ENCODE measurements at regions not wholly inside any gene's neighbourhood (a gene's known extent, or its start where the extent isn't known, plus 50 kb on each side); places are given as distances from the start of the nearest gene placed in this dataset.
"Not testable (repeated sequence)": the region's sequence is repeated elsewhere in the genome, so short reads cannot be mapped to it uniquely, and the experiment has no call there.

DNA sequence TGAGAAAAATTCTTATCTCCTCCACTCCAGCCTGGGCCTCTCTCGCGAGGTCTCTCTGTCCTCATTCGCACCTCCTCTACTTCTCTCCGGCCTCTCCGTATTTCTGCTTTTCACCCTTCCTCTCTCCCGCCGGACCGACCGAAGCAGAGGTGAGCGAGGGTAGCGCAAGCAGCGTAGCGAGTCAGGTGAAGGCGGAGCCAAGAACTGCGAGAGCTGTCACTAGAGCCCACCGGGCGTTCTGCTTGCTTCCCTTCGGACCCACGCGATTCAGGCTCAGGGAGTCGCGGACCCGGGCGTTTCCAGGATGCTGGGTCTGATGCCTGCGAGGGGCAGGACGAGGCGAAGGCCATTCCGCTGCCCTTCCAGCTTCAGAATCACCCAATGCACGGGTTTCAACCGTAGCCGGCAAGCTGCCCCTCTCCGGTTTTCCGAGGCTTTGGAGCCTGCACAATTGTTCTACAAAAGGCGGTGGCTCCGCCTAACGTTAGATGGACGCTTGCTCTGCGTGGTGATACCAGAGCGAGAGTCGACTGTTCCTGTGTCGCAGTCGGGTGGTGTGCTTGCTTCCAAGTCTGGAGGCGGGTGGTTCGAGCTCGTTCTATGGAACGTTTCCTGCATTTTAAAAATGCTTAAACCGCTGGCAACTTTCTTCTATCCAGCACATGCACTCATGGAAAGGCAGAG lies 310.2 kb downstream of the FAM72C start:
- TF ChIP-seq, protein P1, sequence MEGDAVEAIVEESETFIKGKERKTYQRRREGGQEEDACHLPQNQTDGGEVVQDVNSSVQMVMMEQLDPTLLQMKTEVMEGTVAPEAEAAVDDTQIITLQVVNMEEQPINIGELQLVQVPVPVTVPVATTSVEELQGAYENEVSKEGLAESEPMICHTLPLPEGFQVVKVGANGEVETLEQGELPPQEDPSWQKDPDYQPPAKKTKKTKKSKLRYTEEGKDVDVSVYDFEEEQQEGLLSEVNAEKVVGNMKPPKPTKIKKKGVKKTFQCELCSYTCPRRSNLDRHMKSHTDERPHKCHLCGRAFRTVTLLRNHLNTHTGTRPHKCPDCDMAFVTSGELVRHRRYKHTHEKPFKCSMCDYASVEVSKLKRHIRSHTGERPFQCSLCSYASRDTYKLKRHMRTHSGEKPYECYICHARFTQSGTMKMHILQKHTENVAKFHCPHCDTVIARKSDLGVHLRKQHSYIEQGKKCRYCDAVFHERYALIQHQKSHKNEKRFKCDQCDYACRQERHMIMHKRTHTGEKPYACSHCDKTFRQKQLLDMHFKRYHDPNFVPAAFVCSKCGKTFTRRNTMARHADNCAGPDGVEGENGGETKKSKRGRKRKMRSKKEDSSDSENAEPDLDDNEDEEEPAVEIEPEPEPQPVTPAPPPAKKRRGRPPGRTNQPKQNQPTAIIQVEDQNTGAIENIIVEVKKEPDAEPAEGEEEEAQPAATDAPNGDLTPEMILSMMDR (IDR thresholded peaks at IDR 0.05; ENCODE audit: extremely low read depth, insufficient read depth, missing control alignments): no peak
- in situ Hi-C loops (cut with MboI; ENCODE audit: low pct_unique_long_range_greater_than_20kb, low sequenced_read_pairs, unreplicated experiment): no loop called here
- no peak for DNase-seq (ENCODE audit: low spot score)

DNA sequence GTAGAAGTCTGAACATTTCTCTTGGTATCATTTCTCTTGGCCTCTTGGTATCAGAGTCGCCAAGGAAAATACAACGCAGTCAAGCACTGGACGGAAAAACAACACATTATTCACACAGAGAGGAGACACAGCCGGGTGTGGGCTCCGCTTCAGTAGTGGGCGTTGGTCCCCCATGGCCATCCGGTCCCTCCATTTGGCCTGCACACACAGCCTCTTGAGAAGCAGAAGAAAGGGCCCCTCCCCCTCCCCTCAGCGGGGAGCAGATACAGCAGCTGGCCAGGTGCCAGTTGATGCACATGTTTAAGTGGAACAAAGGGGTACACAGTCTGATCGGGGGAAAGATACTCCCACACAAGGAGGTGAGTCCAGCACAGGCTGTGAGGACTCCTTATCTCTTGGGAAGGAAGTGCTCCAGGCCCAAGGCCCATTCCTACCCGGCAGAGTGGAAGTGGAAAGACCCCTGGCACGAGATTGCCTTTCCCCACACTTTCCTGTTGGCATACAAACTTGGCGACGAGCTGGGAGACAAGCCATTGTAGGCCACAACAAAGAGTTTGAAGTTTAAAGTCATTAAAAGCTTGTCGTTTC lies 311.3 kb downstream of the FAM72C start:
- TF ChIP-seq, protein P1 (IDR thresholded peaks at IDR 0.05; ENCODE audit: extremely low read depth, insufficient read depth, missing control alignments): no peak
- no peak for DNase-seq (ENCODE audit: low spot score)
- in situ Hi-C loops (cut with MboI; ENCODE audit: low pct_unique_long_range_greater_than_20kb, low sequenced_read_pairs, unreplicated experiment): no loop called here

DNA sequence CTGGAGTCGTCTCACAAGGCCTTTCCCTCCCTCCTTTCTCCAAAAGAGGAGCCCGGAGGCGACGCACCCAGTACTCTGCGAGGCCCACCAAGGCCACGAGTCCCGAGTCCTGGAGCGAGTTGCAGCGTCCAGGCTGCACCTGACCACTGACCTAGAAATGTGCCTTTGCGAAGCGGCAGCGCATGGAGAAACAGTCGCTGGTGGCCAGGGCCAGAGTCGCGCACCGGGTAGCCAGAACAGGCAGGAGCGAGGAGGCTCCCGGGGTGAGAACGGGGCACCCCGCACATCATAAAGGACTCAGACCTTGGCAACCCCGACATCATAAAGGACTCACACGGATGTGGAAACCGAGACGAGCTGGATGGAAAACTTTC lies 318.4 kb downstream of the FAM72C start:
- no peak for DNase-seq (ENCODE audit: low spot score)
- in situ Hi-C loops (cut with MboI; ENCODE audit: low pct_unique_long_range_greater_than_20kb, low sequenced_read_pairs, unreplicated experiment): no loop called here
- TF ChIP-seq, protein P1 (IDR thresholded peaks at IDR 0.05; ENCODE audit: extremely low read depth, insufficient read depth, missing control alignments): no peak

DNA sequence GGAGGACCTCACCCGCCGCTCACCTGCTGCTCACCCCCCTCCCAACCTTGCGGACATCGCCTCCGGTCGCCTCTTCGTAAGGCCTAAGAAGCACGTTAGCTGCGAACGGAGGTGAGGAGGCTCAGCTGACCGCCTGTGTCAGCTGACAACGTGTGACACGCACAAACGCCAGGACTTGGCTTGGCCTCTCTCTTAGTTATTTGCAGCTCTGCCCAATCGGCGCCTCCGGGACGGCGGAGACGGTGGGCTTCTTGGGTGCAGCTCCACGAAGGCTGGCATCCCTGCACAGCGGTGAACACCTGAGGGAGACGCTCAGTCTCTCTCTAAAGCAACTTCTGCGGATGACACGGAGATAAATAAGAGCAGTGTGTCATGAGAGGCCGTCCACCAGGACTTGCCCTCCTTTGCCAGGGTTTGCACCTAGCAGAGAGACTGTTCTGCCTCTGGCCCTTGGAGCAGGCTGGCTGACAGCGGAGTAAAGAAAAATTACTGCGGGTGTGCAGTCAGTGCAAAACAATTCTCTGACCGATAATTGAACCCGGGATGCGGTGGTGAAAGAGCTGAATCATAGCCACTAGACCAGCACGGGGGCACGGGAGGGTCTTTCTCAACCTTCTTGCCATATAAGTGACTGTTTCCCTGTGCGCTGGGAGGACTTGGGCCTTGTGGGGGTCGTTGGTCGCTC lies 318.9 kb downstream of the FAM72C start:
- TF ChIP-seq, protein P1 (IDR thresholded peaks at IDR 0.05; ENCODE audit: extremely low read depth, insufficient read depth, missing control alignments): no peak
- DNase-seq (ENCODE audit: low spot score): no peak
- in situ Hi-C loops (cut with MboI; ENCODE audit: low pct_unique_long_range_greater_than_20kb, low sequenced_read_pairs, unreplicated experiment): no loop called here

DNA sequence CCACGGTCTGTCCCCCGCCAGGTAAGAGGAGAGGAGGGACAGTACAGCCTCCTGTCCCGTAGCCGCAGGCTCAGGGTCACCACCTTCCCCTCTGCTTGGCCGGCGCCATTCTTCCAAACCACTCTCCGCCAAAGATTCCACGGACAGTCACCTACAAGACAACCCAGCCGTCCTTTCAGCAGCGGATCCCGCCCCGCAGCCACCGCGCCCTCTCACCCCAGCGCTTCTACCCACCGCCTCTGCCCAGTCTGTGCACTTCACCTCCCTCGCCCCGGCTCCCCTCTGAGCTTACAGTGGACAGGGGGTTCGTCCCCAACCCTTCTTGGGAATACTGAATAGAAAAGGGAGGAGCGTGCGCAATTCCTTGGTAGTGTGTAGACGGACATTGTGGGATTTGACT lies 319.6 kb downstream of the FAM72C start:
- TF ChIP-seq, protein P1 (IDR thresholded peaks at IDR 0.05; ENCODE audit: extremely low read depth, insufficient read depth, missing control alignments): no peak
- no peak for DNase-seq (ENCODE audit: low spot score)
- in situ Hi-C loops (cut with MboI; ENCODE audit: low pct_unique_long_range_greater_than_20kb, low sequenced_read_pairs, unreplicated experiment): no loop called here

DNA sequence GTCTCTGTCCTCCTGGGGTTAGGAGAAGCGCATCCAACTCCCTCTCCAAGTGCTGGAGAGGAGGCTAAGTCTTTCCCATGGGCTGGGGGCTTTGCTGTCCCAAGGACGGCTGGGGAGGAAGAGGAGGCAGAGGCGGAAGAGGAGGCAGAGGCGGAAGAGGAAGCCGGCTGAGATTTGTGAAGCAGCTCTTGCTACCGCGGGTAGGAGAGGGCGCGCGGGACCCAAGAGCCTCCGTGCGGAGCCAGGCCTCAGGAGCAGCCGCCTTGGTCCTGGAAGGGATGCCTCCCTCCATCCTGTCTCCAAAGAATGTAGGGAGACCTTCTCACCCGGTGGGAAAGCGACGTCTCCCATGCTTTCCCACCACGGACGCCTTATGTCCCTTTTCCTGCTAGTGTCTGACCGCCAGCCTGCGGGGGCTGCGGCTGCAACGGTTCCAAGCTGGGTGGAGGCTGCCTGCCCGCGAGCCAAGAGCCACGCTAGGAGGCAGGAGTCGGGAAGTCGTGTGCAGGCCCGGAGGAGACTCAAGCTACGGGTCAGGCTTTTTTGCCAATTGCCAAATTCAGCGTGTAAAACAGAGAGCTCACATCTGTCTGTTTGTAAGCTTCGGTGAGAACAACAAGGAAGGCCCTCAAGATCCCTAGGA lies 320.3 kb downstream of the FAM72C start:
- no peak for DNase-seq (ENCODE audit: low spot score)
- in situ Hi-C loops (cut with MboI; ENCODE audit: low pct_unique_long_range_greater_than_20kb, low sequenced_read_pairs, unreplicated experiment): no loop called here
- TF ChIP-seq, protein P1 (IDR thresholded peaks at IDR 0.05; ENCODE audit: extremely low read depth, insufficient read depth, missing control alignments): no peak

DNA sequence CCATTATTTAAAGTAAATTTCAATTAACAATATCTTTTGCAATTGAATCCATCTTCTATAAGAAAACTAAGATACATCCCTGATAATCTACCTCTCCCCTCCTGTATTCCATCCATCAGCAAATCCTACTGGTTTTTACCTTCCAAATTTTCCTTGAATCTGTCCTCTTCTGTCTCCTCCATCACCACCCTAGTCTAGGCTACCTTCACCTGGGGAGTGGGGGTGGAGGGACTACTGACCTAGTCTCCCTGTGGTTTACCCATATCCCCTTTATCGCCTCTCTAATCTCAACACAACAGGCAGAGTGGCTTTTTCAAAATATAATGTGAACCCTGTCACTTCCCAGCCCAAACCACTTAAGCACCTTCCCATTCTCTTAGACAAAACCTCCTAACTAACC lies 327.8 kb downstream of the FAM72C start:
- DNase-seq (ENCODE audit: low spot score); in situ Hi-C loops (cut with MboI; ENCODE audit: low pct_unique_long_range_greater_than_20kb, low sequenced_read_pairs, unreplicated experiment): not testable (repeated sequence)
